DOHH2 (cell line): ENCODE measurements at regions not wholly inside any gene's neighbourhood (a gene's known extent, or its start where the extent isn't known, plus 50 kb on each side); places are given as distances from the start of the nearest gene placed in this dataset.

Source experiments
- CTCF ChIP-seq: fragments of 200-600 bp; sonication (generic); IDR thresholded peaks from one replicate; pipeline ENCODE4 v1.5.1; 2014; ENCODE audit warnings: antibody characterized with exemption, mild to moderate bottlenecking, low read depth, low read length; ENCODE audit not compliant: poor library complexity, severe bottlenecking
- EZH2phosphoT487 ChIP-seq: fragments of 200-600 bp; sonication (generic); IDR thresholded peaks from 2 replicates; pipeline ENCODE4 v1.6.1; 2017; ENCODE audit warnings: borderline replicate concordance, mild to moderate bottlenecking, antibody characterized with exemption, low read length, moderate library complexity, mixed read lengths

GRCh38 chr3:87674397-87675161 is 384.2 kb downstream of the CGGBP1 start:
- TF ChIP-seq EZH2phosphoT487 (no peak), CTCF (no peak)
